Limb (tissue), 2 donors: ENCODE measurements at regions not wholly inside any gene's neighbourhood (a gene's known extent, or its start where the extent isn't known, plus 50 kb on each side); places are given as distances from the start of the nearest gene placed in this dataset.
A peak's percentile ranks its signal among the peaks of the same experiment; 100 is the strongest.

Source experiments
- DNase-seq, 2 donors: peaks; one replicate each; pipeline ENCODE4 v3.0.0-alpha.2; 2016; ENCODE audit errors: extremely low spot score in 2 of 2

- peak; percentile 30 to 83 for DNase-seq
These were observed 157.8 kb downstream of the CYRIA start for GRCh38 chr2:16507655-16508489.

GRCh38 chr2:16506366-16506765, 159.3 kb downstream of the CYRIA start:
- DNase-seq: no peak

DNA sequence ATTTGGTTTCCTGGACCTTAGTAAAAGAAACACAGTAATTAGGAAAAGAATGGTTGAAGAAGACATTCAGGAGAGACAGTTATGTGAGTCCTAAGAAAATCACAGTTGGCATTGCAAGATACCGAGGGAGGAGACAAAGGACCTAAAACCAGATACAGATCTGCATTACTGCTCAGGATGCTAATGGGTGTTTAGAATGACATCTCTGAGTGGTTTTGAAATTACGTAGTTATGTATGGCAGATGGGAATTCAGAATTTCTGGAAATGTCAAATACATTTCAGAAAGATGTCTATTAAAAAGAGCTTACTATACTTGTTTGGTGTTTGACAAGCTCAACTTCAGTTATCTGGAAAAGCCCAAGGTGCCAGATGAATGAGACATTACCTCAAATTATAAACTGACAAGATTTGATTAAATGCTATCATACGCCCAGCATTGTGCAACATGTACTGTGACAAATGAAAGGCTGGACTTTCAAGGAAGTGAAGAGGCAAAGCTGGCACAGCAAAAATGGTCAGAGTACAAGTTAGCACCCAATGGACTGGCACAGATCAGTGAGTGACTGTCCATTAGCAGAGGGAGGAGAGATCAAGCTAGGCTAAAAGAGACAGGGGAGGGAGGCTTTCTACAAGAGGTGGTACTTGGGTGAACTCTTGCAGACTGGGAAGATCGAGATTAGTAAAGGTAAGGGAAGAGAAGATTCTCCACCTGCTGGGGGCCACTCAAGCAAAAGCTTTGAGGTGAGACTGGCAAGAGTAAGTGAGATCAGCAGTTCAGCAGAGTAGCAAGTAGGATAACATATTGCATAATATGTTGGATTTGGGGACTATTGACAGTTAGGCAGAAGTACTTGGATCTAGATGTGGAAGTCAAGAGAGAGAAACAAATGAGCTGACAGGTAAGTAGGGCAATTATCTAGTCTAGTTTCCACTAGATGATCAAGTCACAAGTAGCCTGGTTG, 168.9 kb downstream of the CYRIA start:
- DNase-seq: no peak

DNA sequence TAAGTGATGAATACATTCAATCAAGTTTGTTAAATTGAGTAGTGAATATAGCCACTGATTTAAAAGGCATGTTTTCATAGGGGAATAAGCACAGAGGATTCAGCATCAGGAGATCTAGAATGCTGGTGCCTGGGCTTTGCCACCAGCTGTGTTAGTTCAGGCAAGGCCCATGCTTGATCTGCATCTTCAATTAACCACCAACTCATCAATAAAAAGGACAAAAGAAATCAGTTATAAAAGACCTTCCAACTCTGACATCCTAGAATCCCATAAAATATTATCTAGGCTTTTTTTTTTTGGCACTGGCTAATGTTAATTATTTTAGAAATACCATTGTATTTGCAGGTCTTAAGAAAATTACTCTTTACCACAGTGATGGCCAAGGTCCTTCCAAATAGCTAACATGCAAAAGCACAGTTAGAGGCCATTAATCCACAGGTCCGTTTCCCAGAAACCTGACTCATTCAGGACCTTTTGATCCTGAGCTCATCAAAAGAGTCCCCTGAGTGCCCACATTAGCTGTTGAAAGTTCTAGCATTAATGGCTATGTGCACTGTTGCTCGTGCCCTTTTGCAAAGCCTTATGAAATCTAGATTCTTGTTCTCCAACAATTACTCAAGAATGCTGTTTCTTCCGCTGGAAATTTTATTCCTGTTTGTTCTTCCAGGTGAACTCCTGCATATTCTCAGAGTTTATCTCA, 170.0 kb downstream of the CYRIA start:
- no peak for DNase-seq

DNA sequence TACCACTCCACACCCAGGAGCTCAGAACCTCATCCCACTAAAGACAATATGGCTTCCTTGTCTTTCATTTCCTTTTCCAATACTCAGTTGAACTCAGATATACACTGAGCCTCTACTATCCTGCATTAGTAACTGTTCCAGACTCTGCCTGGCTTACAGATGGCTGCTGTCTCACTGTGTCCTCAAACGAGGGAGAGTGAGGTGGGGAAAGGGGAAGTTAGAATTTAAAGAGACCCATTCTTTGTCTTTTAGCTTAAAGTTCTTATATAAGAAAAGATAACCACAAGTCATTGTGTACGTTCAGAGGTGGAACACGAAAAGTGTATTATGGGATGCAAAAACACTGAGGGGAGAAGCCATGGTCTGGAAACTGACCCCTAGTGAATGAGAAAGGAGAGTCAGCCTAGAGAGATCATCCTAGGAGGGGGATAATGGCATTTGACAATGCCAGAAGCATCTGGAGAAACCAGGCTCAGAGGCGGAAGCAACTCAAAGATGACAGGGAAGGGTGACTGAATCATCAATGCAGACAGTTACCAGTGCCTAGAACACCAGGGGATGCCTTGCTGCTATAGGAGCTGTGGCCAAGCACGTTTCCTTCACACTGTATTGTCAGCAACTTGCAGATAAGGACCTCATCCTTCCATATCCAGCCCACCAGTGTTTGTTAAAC, 170.7 kb downstream of the CYRIA start:
- no peak for DNase-seq

DNA sequence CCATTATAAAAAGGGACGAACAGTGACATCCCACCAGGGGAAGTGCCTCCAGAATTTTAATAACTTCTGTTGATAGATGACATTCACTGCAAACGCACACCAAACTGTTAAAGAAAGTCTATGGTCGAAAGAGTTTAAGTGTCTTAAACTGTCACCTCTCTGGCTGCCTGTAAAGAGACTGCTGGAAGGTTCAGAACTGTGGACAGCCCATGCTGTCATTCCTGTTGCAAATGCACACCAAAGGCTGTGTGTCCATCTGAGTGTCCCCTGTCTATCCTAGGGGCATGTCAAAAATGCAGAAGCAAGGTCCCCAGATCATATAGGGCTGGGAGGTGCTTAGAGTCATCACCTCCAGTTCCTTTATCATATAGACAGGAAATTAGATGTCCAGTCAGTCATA, 171.8 kb downstream of the CYRIA start:
- DNase-seq: no peak

- peak in 1 of 2 donors; percentile 22 for DNase-seq
These were observed 177.9 kb downstream of the CYRIA start for GRCh38 chr2:16487686-16488085.

- DNase-seq: no peak
These were observed 180.4 kb downstream of the CYRIA start for GRCh38 chr2:16485251-16485650.

GRCh38 chr2:16482460-16482859, 183.2 kb downstream of the CYRIA start:
- no peak for DNase-seq

DNA sequence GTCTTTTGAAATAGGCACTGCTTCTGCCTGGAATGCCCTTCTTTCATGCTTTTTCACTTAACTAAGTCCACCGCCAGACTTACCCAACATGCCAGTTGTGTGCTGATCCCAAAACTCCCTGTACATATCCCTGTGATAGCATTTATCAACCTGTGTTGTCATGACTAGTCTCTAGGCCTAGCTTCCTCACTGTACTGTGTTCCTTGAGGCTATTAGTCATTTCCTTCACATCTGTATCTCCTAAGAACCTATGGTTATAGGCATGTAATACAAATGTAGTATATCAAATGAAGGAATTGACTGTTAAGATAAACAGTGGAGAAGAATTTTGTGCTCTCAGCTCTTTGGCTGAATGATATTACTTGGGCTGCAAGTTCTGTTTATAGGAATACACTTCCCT, 184.3 kb downstream of the CYRIA start:
- DNase-seq: no peak

DNA sequence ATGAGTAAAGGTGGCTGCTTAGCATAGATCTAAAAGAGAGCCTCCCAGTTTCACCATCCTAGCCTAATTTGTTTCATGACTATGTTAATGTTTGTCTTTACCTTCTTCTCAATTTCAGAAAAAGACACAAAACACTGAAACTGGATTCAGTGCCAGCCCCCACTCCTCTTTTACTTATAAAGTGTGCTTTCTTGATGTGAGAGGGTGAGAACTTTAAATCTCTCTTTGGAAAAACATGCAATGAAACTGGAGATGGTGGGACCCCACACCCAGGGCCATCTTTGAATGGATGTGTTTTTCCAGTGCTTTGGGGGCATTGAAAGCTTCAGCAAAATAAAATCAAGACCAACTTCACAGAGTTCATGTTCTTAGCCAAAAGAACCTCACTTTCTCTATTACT, 185.9 kb downstream of the CYRIA start:
- no peak for DNase-seq

- no peak for DNase-seq
These were observed 187.0 kb downstream of the CYRIA start for GRCh38 chr2:16478434-16479210.

DNA sequence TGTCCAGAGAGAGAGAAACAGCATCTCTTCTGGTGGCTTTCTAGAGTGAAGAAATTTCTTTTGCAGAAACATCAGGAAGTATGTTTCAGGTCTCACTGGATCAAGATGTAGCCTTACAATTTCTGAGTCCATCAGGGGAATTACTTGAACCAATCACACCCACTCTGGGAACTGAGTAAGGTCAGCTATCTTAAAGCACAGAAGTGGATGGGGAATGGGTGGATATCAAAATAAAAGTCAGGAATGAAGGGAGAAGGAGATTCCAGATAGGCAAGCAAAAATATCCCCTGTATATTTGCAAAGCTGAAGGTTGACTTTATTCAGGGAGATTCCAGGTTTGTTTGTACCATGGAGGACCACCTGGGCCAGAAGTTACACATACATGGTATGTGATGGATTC, 188.0 kb downstream of the CYRIA start:
- DNase-seq: no peak

DNA sequence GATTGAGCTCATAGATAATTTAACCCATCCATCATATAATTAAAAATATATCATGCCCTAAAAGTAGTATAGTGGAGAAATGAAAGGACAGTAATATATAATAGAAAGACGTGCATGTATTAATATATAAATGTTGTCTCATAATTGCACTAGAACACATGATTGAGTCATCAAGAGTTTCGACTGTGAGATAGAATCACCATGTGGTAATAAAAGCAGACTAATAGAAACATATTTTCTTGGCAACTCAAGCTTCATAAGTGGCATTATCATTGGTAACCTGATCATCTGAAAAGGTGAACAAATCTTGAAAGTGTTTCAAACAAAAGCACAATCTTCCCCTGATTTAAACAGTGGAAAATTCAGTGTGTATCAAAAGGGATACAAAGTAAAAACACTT, 188.8 kb downstream of the CYRIA start:
- DNase-seq: no peak

DNA sequence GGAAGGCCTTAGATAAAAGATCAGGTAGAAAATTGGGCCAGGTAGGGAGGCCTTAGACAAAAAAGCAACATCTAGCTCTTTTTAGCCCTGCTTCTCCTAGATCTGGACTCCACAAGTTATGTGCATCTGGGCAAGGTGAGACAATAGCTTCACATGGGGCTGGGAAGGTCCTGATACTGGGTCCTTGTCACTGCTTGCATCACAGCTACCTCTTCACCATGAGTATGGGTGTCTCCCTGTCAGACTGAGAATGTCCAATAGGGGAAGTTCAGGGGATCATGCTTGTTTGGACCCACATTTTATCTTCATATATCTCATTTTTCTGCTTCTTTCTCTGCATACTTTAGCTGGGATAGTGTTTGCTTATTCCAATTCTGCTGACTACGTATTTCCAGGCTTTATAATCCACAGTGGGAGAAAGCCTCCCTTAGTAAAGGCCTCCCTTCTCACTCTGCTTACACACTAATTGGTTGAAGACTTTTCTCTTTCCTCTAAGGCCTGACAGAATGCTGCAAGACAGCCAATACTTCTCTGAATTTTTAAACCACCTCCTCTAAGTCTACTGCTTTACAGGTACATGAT, 189.6 kb downstream of the CYRIA start:
- no peak for DNase-seq

DNA sequence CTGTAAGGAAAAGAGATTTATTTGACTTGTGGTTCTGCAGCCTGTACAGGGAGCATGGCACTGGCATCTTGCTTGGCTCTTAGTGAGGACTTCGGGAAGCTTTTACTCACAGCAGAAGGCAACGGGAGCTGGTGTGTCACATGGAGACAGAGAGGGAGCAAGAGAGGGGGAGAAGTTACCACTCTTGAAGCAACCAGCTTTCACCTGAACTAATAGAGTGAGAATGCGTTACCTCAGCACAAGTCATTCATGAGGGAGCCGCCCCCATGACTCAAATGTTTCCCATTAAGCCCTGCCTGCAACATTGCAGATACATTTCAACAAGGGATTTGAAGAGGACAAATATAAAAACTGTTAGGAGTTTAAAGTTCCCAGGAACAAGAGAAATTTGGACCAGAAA, 190.0 kb downstream of the CYRIA start:
- DNase-seq: no peak

GRCh38 chr2:16473575-16473974, 192.1 kb downstream of the CYRIA start:
- no peak for DNase-seq

DNA sequence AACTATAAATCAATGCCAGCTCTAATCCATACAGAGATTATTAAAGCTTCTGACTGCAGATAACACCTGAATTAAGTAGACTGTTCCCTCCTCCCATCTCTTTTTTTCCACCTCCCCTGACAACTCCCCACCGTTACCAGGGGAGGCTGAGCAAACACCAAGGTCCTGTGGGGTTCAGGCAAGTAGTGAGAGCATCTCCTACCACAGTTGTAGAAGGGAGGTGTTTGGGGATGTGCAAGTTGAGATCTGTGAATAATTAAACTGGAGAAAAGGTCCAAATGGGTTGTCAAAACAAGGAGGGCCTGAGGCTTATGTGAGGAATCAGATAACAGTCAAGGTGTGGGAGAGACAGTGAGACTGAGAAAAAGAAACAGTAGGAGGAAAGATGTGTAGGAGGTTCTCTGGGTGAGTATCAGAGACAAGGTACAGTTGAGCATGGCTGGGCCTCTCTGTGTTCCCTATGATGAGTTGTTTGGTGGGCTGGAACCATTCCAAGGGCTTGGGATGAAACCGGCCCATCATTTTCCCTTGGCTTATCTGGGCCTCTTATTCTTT, 194.6 kb downstream of the CYRIA start:
- DNase-seq: no peak

- DNase-seq: no peak
These were observed 198.8 kb downstream of the CYRIA start for GRCh38 chr2:16466821-16467151.
